ENCODE measurements at regions not wholly inside any gene's neighbourhood (a gene's known extent, or its start where the extent isn't known, plus 50 kb on each side); places are given as distances from the start of the nearest gene placed in this dataset.

- no peak overlapping the region for H3K4me3 ChIP-seq
- intact Hi-C loops (cut with DNase I), result no loop called here
- no peaks in the 10 kb centered on the region for H3K36me3 ChIP-seq
- no peaks in the 10 kb centered on the region for H3K4me1 ChIP-seq
- WGBS, 2 donors, result 44% methylated on average over 3 of the region's 7 CpGs; no CpG with 5 or more reads in 1 of the 2 donors
- TF ChIP-seq POLR2A (IDR thresholded peaks at IDR 0.05) (no peak), CTCF (IDR thresholded peaks at IDR 0.05) (no peak)
- DNase-seq, result no peak
- H3K27ac ChIP-seq, result no peak overlapping the region
- H3K27me3 ChIP-seq, result no peaks in the 10 kb centered on the region
- H3K9me3 ChIP-seq, result no peaks in the 10 kb centered on the region
Measured at GRCh38 chr4:133394971-133395627, 246.0 kb downstream of the PCDH10 start.

GRCh38 chr4:133390198-133390855 lies 241.2 kb downstream of the PCDH10 start:
- no peaks in the 10 kb centered on the region for H3K36me3 ChIP-seq
- TF ChIP-seq POLR2A (IDR thresholded peaks at IDR 0.05), result no peak
- no peak for TF ChIP-seq CTCF (IDR thresholded peaks at IDR 0.05)
- H3K9me3 ChIP-seq, result peaks cover 0 to 3% (median 0%) of the 10 kb centered on the region in 3 donors
- H3K27me3 ChIP-seq, result no peaks in the 10 kb centered on the region
- no peak for DNase-seq
- 78 to 93% methylated on average over 3 to 4 of the region's 4 CpGs for WGBS, 2 donors
- H3K4me1 ChIP-seq, result no peaks in the 10 kb centered on the region
- H3K4me3 ChIP-seq, result no peak overlapping the region
- intact Hi-C loops (cut with DNase I), result no loop called here
- no peak overlapping the region for H3K27ac ChIP-seq

GRCh38 chr4:133389029-133389428 lies 239.9 kb downstream of the PCDH10 start:
- Histone ChIP-seq H3K4me1 (no peaks in the 10 kb centered on the region), H3K36me3 (no peaks in the 10 kb centered on the region), H3K9me3 (peaks cover 0 to 3% (median 0%) of the 10 kb centered on the region in 3 donors), H3K4me3 (no peak overlapping the region), H3K27me3 (no peaks in the 10 kb centered on the region), H3K27ac (no peak overlapping the region)
- 78 to 80% methylated on average over 3 of the region's 3 CpGs for WGBS, 2 donors
- DNase-seq, result no peak
- TF ChIP-seq CTCF (IDR thresholded peaks at IDR 0.05) (no peak), POLR2A (IDR thresholded peaks at IDR 0.05) (no peak)
- intact Hi-C loops (cut with DNase I), result no loop called here

GRCh38 chr4:133385161-133385954 lies 236.3 kb downstream of the PCDH10 start:
- Histone ChIP-seq H3K36me3 (no peaks in the 10 kb centered on the region), H3K27ac (no peak overlapping the region), H3K4me3 (no peak overlapping the region), H3K9me3 (peaks cover 0 to 3% (median 0%) of the 10 kb centered on the region in 3 donors), H3K27me3 (no peaks in the 10 kb centered on the region), H3K4me1 (no peaks in the 10 kb centered on the region)
- 89 to 90% methylated on average over 5 of the region's 23 CpGs for WGBS, 2 donors
- DNase-seq, result no peak
- intact Hi-C loops (cut with DNase I), result no loop called here
- TF ChIP-seq CTCF (IDR thresholded peaks at IDR 0.05) (no peak), POLR2A (IDR thresholded peaks at IDR 0.05) (no peak)
